ENCODE measurements at regions not wholly inside any gene's neighbourhood (a gene's known extent, or its start where the extent isn't known, plus 50 kb on each side); places are given as distances from the start of the nearest gene placed in this dataset.

DNA sequence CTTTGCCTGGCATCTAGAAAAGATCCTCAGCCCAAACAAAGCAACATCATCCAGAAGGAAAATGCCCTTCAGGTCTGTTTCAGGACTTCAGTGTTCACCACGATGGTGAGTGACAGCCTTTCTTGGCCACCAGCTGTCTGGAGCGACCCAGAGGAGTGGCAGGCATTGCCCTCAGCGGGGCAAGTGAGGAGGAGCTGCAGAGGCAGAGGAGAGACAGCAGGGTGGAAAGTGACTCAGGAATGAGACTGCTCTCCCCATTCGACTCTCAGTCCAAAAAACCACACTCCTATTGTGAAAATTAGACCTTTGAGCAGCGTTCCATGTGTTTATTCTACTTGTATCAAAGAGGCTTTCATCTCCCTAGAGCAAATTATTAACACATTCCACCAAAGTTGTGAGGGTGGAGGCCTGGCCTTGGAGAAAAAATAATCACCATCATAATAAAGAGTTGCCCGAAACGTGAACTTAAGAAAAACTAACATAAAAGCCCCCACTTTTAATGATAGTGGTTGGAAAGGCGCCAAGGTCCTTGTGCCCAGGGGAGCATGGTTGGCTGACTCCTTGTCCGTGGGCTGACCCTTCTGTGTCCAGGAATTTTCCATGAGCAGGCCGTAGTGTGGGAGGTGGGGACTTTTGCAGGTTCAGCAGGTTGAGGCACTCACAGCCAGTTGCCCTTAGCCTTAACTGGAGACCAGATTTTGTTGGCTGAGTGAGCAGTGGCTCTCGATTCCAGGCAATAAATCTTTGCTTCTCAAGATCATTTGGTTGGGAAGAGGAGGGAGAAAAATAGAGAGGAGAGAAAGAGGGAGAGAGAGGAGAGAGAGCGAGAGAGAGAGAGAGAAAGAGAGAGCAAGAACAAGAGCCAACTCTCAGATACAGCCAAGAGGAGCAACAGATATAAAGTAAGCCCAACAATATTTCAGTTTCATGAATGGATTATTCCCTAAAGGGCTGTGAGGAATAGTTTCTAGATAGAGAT lies 125.9 kb upstream of the ANKRD55 start (continued):
- TF ChIP-seq, protein P1, sequence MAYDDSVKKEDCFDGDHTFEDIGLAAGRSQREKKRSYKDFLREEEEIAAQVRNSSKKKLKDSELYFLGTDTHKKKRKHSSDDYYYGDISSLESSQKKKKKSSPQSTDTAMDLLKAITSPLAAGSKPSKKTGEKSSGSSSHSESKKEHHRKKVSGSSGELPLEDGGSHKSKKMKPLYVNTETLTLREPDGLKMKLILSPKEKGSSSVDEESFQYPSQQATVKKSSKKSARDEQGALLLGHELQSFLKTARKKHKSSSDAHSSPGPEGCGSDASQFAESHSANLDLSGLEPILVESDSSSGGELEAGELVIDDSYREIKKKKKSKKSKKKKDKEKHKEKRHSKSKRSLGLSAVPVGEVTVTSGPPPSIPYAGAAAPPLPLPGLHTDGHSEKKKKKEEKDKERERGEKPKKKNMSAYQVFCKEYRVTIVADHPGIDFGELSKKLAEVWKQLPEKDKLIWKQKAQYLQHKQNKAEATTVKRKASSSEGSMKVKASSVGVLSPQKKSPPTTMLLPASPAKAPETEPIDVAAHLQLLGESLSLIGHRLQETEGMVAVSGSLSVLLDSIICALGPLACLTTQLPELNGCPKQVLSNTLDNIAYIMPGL (CRISPR knock-in tag; IDR thresholded peaks at IDR 0.05; ENCODE audit: borderline replicate concordance in 1 of 2, low read depth in 1 of 2): peak; percentile 62 to 72; a peak in 2 of 4 replicates
- TF ChIP-seq MIXL1 (CRISPR knock-in tag; IDR thresholded peaks at IDR 0.05) (peak; percentile 86), TRIM24 (CRISPR knock-in tag; IDR thresholded peaks at IDR 0.05) (no peak), IRF2 (CRISPR knock-in tag; IDR thresholded peaks at IDR 0.05) (peak; percentile 78; the same call in 1 of the 2 replicates), ZNF350 (CRISPR knock-in tag; IDR thresholded peaks at IDR 0.05; ENCODE audit: borderline replicate concordance, low read depth) (peak; percentile 85; the same call in 1 of the 2 replicates), ISX (CRISPR knock-in tag; conservative IDR thresholded peaks at IDR 0.05) (no peak), JDP2 (CRISPR knock-in tag; IDR thresholded peaks at IDR 0.05; ENCODE audit: borderline replicate concordance) (peak; percentile 25; the same call in 1 of the 2 replicates), RBFOX2 (IDR thresholded peaks at IDR 0.05; ENCODE audit: low read depth, low read length) (peak; percentile 47), ZFP36 (IDR thresholded peaks at IDR 0.05; ENCODE audit: borderline replicate concordance, low read depth, low read length, partially characterized antibody) (peak; percentile 48), FOXO1 (CRISPR knock-in tag; IDR thresholded peaks at IDR 0.05) (peak; percentile 55), STAG1 (CRISPR knock-in tag; IDR thresholded peaks at IDR 0.05) (peak; percentile 51), ZNF616 (CRISPR knock-in tag; IDR thresholded peaks at IDR 0.05; ENCODE audit: low read depth) (no peak), KMT2B (CRISPR knock-in tag; IDR thresholded peaks at IDR 0.05) (peak; percentile 25; the same call in 1 of the 2 replicates), ZNF121 (CRISPR knock-in tag; IDR thresholded peaks at IDR 0.05) (peak; percentile 79; the same call in 1 of the 2 replicates), ZNF564 (CRISPR knock-in tag; IDR thresholded peaks at IDR 0.05) (no peak)
- TF ChIP-seq, protein P2, sequence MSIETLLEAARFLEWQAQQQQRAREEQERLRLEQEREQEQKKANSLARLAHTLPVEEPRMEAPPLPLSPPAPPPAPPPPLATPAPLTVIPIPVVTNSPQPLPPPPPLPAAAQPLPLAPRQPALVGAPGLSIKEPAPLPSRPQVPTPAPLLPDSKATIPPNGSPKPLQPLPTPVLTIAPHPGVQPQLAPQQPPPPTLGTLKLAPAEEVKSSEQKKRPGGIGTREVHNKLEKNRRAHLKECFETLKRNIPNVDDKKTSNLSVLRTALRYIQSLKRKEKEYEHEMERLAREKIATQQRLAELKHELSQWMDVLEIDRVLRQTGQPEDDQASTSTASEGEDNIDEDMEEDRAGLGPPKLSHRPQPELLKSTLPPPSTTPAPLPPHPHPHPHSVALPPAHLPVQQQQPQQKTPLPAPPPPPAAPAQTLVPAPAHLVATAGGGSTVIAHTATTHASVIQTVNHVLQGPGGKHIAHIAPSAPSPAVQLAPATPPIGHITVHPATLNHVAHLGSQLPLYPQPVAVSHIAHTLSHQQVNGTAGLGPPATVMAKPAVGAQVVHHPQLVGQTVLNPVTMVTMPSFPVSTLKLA (IDR thresholded peaks at IDR 0.05): peak; percentile 12; the same call in 1 of the 2 replicates
- TF ChIP-seq, protein P3, sequence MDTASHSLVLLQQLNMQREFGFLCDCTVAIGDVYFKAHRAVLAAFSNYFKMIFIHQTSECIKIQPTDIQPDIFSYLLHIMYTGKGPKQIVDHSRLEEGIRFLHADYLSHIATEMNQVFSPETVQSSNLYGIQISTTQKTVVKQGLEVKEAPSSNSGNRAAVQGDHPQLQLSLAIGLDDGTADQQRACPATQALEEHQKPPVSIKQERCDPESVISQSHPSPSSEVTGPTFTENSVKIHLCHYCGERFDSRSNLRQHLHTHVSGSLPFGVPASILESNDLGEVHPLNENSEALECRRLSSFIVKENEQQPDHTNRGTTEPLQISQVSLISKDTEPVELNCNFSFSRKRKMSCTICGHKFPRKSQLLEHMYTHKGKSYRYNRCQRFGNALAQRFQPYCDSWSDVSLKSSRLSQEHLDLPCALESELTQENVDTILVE (CRISPR knock-in tag; IDR thresholded peaks at IDR 0.05): no peak
- TF ChIP-seq, protein P4, sequence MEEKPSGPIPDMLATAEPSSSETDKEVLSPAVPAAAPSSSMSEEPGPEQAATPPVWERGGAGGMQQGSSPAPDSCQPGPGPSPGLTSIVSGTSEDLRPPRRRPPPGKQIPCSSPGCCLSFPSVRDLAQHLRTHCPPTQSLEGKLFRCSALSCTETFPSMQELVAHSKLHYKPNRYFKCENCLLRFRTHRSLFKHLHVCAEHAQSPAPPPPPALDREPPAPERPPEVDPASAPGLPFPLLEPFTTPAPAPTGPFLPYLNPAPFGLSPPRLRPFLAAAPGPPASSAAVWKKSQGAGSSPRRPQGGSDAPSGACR (CRISPR knock-in tag; IDR thresholded peaks at IDR 0.05): peak; percentile 58
- TF ChIP-seq, protein P5, sequence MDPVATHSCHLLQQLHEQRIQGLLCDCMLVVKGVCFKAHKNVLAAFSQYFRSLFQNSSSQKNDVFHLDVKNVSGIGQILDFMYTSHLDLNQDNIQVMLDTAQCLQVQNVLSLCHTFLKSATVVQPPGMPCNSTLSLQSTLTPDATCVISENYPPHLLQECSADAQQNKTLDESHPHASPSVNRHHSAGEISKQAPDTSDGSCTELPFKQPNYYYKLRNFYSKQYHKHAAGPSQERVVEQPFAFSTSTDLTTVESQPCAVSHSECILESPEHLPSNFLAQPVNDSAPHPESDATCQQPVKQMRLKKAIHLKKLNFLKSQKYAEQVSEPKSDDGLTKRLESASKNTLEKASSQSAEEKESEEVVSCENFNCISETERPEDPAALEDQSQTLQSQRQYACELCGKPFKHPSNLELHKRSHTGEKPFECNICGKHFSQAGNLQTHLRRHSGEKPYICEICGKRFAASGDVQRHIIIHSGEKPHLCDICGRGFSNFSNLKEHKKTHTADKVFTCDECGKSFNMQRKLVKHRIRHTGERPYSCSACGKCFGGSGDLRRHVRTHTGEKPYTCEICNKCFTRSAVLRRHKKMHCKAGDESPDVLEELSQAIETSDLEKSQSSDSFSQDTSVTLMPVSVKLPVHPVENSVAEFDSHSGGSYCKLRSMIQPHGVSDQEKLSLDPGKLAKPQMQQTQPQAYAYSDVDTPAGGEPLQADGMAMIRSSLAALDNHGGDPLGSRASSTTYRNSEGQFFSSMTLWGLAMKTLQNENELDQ (CRISPR knock-in tag; IDR thresholded peaks at IDR 0.05; ENCODE audit: borderline replicate concordance): no peak

Data from HepG2 (cell line).